Spleen (tissue), 11 donors: ENCODE measurements at regions not wholly inside any gene's neighbourhood (a gene's known extent, or its start where the extent isn't known, plus 50 kb on each side); places are given as distances from the start of the nearest gene placed in this dataset.
"Not testable (repeated sequence)": the region's sequence is repeated elsewhere in the genome, so short reads cannot be mapped to it uniquely, and the experiment has no call there.

Source experiments
- DNase-seq: peaks from one replicate; pipeline ENCODE4 v3.0.0-alpha.2; 2020
- H3K27ac ChIP-seq, 8 donors: fragments of 200-600 bp; sonication (generic) in 7 of 8; 1 replicate in 4 of 8; 2 replicates in 4 of 8; pipeline versions ENCODE4 v1.5.0 to v1.8.0; 2016 to 2021; ENCODE audit warnings: inconsistent platforms in 4 of 8, mild to moderate bottlenecking in 4 of 8, moderate library complexity in 1 of 8
- H3K27me3 ChIP-seq, 7 donors: fragments of 200-600 bp; sonication (generic) in 6 of 7; replicated peaks in 1 of 7; 1 replicate in 4 of 7; 2 replicates in 3 of 7; pipeline versions ENCODE4 v1.5.0 to v1.8.0; 2016 to 2021; ENCODE audit warnings: inconsistent platforms in 3 of 7, mild to moderate bottlenecking in 1 of 7
- H3K36me3 ChIP-seq, 6 donors: fragments of 200-600 bp; sonication (generic) in 5 of 6; 1 replicate in 4 of 6; 2 replicates in 2 of 6; pipeline versions ENCODE4 v1.5.0 to v1.8.0; 2016 to 2021; ENCODE audit warnings: inconsistent platforms in 2 of 6
- H3K4me1 ChIP-seq, 6 donors: fragments of 200-600 bp; sonication (generic) in 5 of 6; 1 replicate in 3 of 6; 2 replicates in 3 of 6; pipeline versions ENCODE4 v1.5.0 to v1.8.0; 2016 to 2021; ENCODE audit warnings: inconsistent platforms in 3 of 6
- H3K4me3 ChIP-seq, 8 donors: fragments of 200-600 bp; sonication (generic) in 7 of 8; 1 replicate in 4 of 8; 2 replicates in 4 of 8; pipeline versions ENCODE4 v1.5.0 to v1.8.0; 2016 to 2021; ENCODE audit warnings: inconsistent platforms in 4 of 8, mild to moderate bottlenecking in 4 of 8, moderate library complexity in 2 of 8
- H3K9me3 ChIP-seq, 8 donors: fragments of 200-600 bp; sonication (generic) in 7 of 8; 1 replicate in 4 of 8; 2 replicates in 4 of 8; pipeline versions ENCODE4 v1.5.0 to v1.8.0; 2016 to 2021; ENCODE audit warnings: inconsistent platforms in 4 of 8
- POLR2A ChIP-seq, 3 donors: fragments of 450-650 bp; IDR thresholded peaks; one replicate each; pipeline ENCODE4 v1.5.1; 2017; ENCODE audit warnings: antibody characterized with exemption in 3 of 3, mild to moderate bottlenecking in 1 of 3
- POLR2AphosphoS5 ChIP-seq, 3 donors: sonication (generic); formaldehyde crosslinking; IDR thresholded peaks; one replicate each; pipeline ENCODE4 v1.5.1; 2017; ENCODE audit warnings: antibody characterized with exemption in 3 of 3
- WGBS, 5 donors: extraction: QIAGEN DNeasy Blood & Tissue Kit in 3 of 5; methylation state at CpG; one replicate each; pipeline versions ENCODE4 v1.1.5 to v1.1.7; 2013 to 2018; 5-methylcytosine and 5-hydroxymethylcytosine counted together
- intact Hi-C: fragments of 100-400 bp; cut with DNase I; formaldehyde crosslinking; loops from one replicate; pipeline ENCODE4 v1.15.0; 2023; ENCODE audit warnings: low total_unique reads
- TF ChIP-seq, protein P1 (sequence below), 11 experiments: fragments of 200-600 bp in 7 of 11; fragments of 450-650 bp in 4 of 11; sonication (generic) in 4 of 11; IDR thresholded peaks in 8 of 11; conservative IDR thresholded peaks in 3 of 11; 1 replicate in 7 of 11; 2 replicates in 4 of 11; pipeline versions ENCODE4 v1.4.0 to v1.8.0; 2016 to 2021; ENCODE audit warnings: antibody characterized with exemption in 11 of 11, inconsistent platforms in 4 of 11, mild to moderate bottlenecking in 1 of 11
- donor health status: healthy with polysubstance abuse.
- donor health status: DM: no; HTN: no; CAD: no; lungs with moderate emphysema.
- donor health status: DM: no; HTN: no; CAD: no.
- donor health status: Bipolar disorder and iron deficiency.
- donor health status: healthy.
- donor health status: DM: no; HTN: no; CAD: no.
- donor health status: DM: yes; HTN: yes; CAD: no.

DNA sequence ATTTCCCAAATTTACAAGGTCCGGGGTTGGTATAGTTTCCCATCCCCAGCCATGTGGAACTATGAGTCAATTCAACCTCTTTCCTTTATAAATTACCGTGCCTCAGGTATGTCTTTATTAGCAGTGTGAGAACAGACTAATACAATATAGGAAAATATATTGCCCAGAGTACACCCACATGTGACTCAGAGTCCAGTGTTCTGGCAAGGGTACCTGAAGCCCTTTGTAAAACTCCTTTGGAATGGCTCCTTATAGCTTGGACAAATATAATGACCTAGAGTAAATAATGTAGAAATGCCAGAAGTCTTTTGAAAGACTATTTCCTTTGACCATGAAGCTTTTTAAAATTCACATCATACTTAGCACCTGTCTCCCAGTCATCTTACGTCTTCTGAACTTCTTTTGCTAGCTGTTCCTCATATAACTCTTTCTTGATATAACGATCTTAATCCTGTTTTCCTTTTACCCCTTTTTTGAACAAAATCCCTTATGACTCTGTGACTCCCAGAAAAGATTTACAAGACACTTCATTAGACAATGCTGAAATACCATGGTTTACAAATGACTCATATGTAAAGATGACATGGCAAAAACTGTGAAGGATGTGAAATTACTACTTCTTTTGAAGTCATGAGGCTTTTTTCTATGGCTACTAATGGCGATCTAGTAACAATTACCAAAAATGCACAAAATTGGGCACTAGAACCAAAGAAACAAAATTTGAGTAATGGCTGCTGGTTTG is 408.9 kb downstream of the NAP1L3 start:
- Histone ChIP-seq H3K9me3 (no peaks in the 10 kb centered on the region), H3K36me3 (no peaks in the 10 kb centered on the region), H3K4me3 (no peak overlapping the region), H3K27me3 (no peaks in the 10 kb centered on the region), H3K27ac (no peak overlapping the region), H3K4me1 (no peaks in the 10 kb centered on the region)
- no peak for DNase-seq
- intact Hi-C loops, result no loop called here
- WGBS, 5 donors, result 77 to 88% (median 78%) methylated on average over 5 of the region's 5 CpGs
- no peak for TF ChIP-seq POLR2AphosphoS5 (IDR thresholded peaks at IDR 0.05)
- TF ChIP-seq POLR2A (IDR thresholded peaks at IDR 0.05), result no peak
- TF ChIP-seq, protein P1, sequence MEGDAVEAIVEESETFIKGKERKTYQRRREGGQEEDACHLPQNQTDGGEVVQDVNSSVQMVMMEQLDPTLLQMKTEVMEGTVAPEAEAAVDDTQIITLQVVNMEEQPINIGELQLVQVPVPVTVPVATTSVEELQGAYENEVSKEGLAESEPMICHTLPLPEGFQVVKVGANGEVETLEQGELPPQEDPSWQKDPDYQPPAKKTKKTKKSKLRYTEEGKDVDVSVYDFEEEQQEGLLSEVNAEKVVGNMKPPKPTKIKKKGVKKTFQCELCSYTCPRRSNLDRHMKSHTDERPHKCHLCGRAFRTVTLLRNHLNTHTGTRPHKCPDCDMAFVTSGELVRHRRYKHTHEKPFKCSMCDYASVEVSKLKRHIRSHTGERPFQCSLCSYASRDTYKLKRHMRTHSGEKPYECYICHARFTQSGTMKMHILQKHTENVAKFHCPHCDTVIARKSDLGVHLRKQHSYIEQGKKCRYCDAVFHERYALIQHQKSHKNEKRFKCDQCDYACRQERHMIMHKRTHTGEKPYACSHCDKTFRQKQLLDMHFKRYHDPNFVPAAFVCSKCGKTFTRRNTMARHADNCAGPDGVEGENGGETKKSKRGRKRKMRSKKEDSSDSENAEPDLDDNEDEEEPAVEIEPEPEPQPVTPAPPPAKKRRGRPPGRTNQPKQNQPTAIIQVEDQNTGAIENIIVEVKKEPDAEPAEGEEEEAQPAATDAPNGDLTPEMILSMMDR (IDR thresholded peaks at IDR 0.05 in 8 of 11, conservative IDR thresholded peaks at IDR 0.05 in 3 of 11), result no peak

DNA sequence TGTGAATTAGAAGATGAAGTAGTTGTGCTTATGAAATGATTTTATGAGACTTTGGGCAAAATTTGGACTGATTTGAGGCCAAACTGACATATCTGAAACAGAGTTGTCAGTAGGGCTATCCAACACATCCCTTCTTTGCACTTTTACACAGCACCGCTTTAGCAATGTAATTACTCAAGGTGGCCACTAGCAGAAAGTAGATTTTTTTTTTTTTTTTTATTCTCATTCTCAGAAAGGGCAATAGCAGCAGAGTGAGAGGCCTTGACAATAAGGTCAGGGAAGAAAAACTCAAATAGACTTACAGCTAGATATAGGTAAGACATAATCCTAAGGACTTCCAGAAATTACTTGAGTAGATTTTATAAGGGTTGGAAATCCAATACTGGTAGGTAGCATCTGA is 414.3 kb downstream of the NAP1L3 start:
- Histone ChIP-seq H3K36me3 (no peaks in the 10 kb centered on the region), H3K9me3 (no peaks in the 10 kb centered on the region), H3K4me3 (no peak overlapping the region), H3K27me3 (no peaks in the 10 kb centered on the region), H3K27ac (no peak overlapping the region), H3K4me1 (no peaks in the 10 kb centered on the region)
- TF ChIP-seq, protein P1 (IDR thresholded peaks at IDR 0.05 in 8 of 11, conservative IDR thresholded peaks at IDR 0.05 in 3 of 11), result peak in 1 of 11 experiments; percentile 13
- TF ChIP-seq POLR2A (IDR thresholded peaks at IDR 0.05) (no peak), POLR2AphosphoS5 (IDR thresholded peaks at IDR 0.05) (no peak)
- 38 to 70% (median 65%) methylated on average over 1 of the region's 1 CpG for WGBS, 5 donors
- intact Hi-C loops, result no loop called here
- DNase-seq, result no peak

DNA sequence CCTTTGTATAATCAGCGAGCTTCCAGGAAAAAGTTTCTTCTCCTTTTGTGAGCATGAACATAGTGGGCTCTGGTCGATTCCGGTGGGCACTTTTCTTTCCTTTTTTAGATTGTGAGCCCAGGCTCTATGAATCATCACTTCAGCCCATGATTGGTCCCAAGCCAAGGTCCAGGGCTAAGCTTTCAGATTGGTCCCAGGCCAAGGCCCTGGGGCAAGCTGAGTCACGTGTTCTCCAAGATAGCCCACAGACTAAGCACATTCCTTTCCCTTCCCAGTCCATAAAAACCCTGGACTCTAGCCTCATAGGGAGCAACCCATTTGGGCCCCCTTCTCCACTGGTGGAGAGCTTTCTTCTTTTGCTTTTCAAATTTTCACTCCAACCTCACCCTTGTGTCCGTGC is 430.5 kb downstream of the NAP1L3 start:
- Histone ChIP-seq H3K4me3 (no peak overlapping the region), H3K27ac (no peak overlapping the region), H3K36me3 (no peaks in the 10 kb centered on the region), H3K27me3 (no peaks in the 10 kb centered on the region), H3K9me3 (peaks cover 0 to 6% (median 0%) of the 10 kb centered on the region in 8 donors), H3K4me1 (no peaks in the 10 kb centered on the region)
- DNase-seq, result no peak
- TF ChIP-seq POLR2AphosphoS5 (IDR thresholded peaks at IDR 0.05) (no peak), POLR2A (IDR thresholded peaks at IDR 0.05) (no peak)
- TF ChIP-seq, protein P1 (IDR thresholded peaks at IDR 0.05 in 8 of 11, conservative IDR thresholded peaks at IDR 0.05 in 3 of 11), result no peak
- intact Hi-C loops, result no loop called here
- WGBS, 5 donors, result 76 to 84% (median 80%) methylated on average over 5 of the region's 5 CpGs

DNA sequence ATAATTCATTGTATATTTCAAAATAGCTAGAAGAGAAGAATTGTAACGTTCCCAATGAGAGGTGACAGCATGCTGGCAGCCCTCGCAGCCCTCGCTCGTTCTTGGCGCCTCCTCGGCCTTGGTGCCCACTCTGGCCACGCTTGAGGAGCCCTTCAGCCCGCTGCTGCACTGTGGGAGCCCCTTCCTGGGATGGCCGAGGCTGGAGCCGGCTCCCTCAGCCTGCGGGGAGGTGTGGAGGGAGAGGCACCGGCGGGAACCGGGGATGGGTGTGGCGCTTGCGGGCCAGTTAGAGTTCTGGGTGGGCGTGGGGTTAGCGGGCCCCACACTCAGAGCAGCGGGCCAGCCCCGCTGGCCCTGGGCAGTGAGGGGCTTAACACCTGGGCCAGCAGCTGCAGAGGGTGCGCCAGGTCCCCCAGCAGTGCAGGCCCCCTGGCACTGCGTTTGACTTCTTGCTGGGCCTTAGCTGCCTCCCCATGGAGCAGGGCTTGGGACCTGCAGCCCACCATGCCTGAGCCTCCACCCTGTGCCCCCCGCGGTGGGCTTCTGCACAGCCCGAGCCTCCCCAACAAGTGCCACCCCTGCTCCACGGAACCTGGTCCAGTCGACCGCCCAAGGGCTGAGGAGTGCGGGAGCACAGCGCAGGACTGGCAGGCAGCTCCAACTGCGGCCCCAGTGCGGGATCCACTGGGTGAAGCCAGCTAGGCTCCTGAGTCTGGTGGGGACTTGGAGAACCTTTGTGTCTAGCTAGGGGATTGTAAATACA is 437.7 kb downstream of the NAP1L3 start:
- intact Hi-C loops, H3K27ac ChIP-seq, H3K4me3 ChIP-seq, H3K4me1 ChIP-seq, H3K27me3 ChIP-seq, H3K36me3 ChIP-seq, H3K9me3 ChIP-seq: not testable (repeated sequence)
- WGBS, 5 donors, result 89 to 96% (median 93%) methylated on average over 6 to 32 of the region's 32 CpGs
- peak; percentile 72 for DNase-seq
